ENCODE measurements at regions not wholly inside any gene's neighbourhood (a gene's known extent, or its start where the extent isn't known, plus 50 kb on each side); places are given as distances from the start of the nearest gene placed in this dataset.
"Not testable (repeated sequence)": the region's sequence is repeated elsewhere in the genome, so short reads cannot be mapped to it uniquely, and the experiment has no call there.

- DNase-seq (ENCODE audit: low read depth): no peak
Observed at GRCh38 chr5:110812639-110813038, 73.8 kb downstream of the SLC25A46 start.

GRCh38 chr5:110815916-110816605 lies 77.3 kb downstream of the SLC25A46 start:
- DNase-seq (ENCODE audit: low read depth): no peak

- DNase-seq (ENCODE audit: low read depth): no peak
Observed at GRCh38 chr5:110817459-110817858, 78.7 kb downstream of the SLC25A46 start.

- no peak for DNase-seq (ENCODE audit: low read depth)
Observed at GRCh38 chr5:110823571-110823970, 84.8 kb downstream of the SLC25A46 start.

GRCh38 chr5:110824936-110825441 lies 86.2 kb downstream of the SLC25A46 start:
- no peak for DNase-seq (ENCODE audit: low read depth)

GRCh38 chr5:110832683-110833082 lies 93.9 kb downstream of the SLC25A46 start:
- DNase-seq (ENCODE audit: low read depth): no peak

GRCh38 chr5:110834933-110835332 lies 96.1 kb downstream of the SLC25A46 start:
- DNase-seq (ENCODE audit: low read depth): not testable (repeated sequence)

GRCh38 chr5:110836851-110837250 lies 98.0 kb downstream of the SLC25A46 start:
- DNase-seq (ENCODE audit: low read depth): no peak

GRCh38 chr5:110838357-110838756 lies 99.5 kb downstream of the SLC25A46 start:
- DNase-seq (ENCODE audit: low read depth): not testable (repeated sequence)

- no peak for DNase-seq (ENCODE audit: low read depth)
Observed at GRCh38 chr5:110838961-110839360, 100.2 kb downstream of the SLC25A46 start.

GRCh38 chr5:110840347-110840960 lies 101.6 kb downstream of the SLC25A46 start:
- no peak for DNase-seq (ENCODE audit: low read depth)

- DNase-seq (ENCODE audit: low read depth): no peak
Observed at GRCh38 chr5:110841137-110841536, 102.3 kb downstream of the SLC25A46 start.

- no peak for DNase-seq (ENCODE audit: low read depth)
Observed at GRCh38 chr5:110842948-110843347, 104.1 kb downstream of the SLC25A46 start.

GRCh38 chr5:110844251-110844650 lies 105.4 kb downstream of the SLC25A46 start:
- no peak for DNase-seq (ENCODE audit: low read depth)

GRCh38 chr5:110846398-110847001 lies 107.7 kb downstream of the SLC25A46 start:
- DNase-seq (ENCODE audit: low read depth): no peak

GRCh38 chr5:110851357-110851756 lies 112.5 kb downstream of the SLC25A46 start:
- DNase-seq (ENCODE audit: low read depth): no peak

- no peak for DNase-seq (ENCODE audit: low read depth)
Observed at GRCh38 chr5:110852053-110852452, 113.2 kb downstream of the SLC25A46 start.

GRCh38 chr5:110852541-110852940 lies 113.7 kb downstream of the SLC25A46 start:
- DNase-seq (ENCODE audit: low read depth): no peak

GRCh38 chr5:110853267-110853666 lies 114.5 kb downstream of the SLC25A46 start:
- no peak for DNase-seq (ENCODE audit: low read depth)

- DNase-seq (ENCODE audit: low read depth): no peak
Observed at GRCh38 chr5:110854200-110854599, 115.4 kb downstream of the SLC25A46 start.

- no peak for DNase-seq (ENCODE audit: low read depth)
Observed at GRCh38 chr5:110855961-110856360, 117.2 kb downstream of the SLC25A46 start.

- DNase-seq (ENCODE audit: low read depth): no peak
Observed at GRCh38 chr5:110865400-110866094, 126.7 kb downstream of the SLC25A46 start.

GRCh38 chr5:110869927-110870326 lies 131.1 kb downstream of the SLC25A46 start:
- DNase-seq (ENCODE audit: low read depth): no peak
